COLO829 (cell line): ENCODE measurements at regions not wholly inside any gene's neighbourhood (a gene's known extent, or its start where the extent isn't known, plus 50 kb on each side); places are given as distances from the start of the nearest gene placed in this dataset.

Experiments used
- DNase-seq: peaks from one replicate; pipeline ENCODE4 v3.0.0; 2012; ENCODE audit warnings: low spot score

GRCh38 chr4:100130964-100131363 is 59.3 kb downstream of the DDIT4L start:
- no peak for DNase-seq

DNA sequence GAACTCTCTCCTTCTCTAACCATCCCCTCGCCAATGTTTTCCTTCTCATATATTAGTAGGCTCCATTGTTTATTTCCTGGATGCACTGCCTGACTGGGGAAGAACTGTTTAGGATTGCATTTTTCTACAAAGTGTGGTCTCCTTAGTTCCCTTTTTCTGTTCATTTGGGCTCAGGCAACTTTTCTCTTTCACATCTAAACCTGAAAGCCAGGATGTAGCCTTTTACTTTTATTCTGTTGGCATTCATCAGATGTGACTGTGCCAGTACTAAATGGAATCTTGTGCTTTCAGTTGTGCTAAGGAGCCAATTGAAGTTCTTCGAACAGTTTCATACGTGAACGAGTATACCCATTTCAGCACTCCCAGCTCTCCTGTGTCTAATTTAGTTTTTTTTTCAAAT is 59.8 kb downstream of the DDIT4L start:
- no peak for DNase-seq

DNA sequence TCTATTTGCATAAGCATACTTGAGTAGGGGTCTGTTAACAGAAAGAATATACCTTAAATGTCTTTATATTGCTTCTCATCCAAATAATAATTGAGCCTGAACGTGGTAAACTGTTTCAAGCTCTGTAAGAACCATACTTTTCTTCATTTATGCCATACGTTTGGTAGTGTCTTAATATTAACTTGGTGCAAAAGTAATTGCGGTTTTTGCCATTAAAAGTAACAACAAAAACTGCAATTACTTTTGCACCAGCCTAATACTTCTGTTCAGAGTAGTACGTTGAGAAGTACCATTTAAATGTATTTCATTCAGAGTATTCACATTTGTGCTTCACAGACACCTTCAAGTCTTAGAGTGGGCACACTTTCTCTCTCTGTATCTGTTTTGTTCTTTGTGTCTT is 60.5 kb downstream of the DDIT4L start:
- DNase-seq = no peak

- no peak for DNase-seq
Measured at GRCh38 chr4:100128338-100128737, 61.9 kb downstream of the DDIT4L start.

DNA sequence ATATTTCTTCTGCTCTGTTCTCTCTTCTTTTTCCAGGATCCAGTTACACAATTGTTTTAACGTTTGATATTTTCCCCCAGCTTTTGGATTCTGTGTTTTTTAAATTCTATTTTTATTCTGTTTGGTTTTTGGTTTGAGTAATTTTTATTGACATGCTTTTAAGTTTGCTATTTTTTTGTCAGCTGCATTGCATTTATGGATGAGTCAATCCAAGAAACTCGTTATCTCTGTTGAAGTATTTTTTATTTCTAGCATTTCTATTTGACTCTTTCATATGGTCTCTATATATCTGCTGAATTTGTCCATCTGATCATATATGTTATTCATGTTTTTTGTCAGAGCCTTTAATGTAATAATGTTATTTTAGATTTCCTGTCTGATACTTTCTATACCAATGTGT is 65.6 kb downstream of the DDIT4L start:
- DNase-seq = no peak

DNA sequence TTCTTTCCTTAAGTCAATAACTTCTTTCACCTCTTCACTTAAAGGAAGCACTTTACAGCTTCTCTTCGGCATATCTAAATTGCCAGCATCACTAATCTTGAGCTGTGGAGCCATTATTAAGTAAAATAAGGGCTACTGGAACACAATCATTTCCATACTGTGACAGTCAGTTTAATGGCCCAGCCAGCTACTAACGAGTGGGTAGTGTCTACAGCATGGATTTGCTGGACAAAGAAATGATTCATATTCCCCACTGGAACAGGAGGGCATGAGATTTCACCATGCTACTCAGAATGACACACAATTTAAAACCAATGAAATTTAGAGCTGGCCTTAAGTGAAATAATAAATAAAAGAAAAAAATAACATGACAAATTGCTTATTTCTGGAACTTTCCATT is 72.1 kb downstream of the DDIT4L start:
- peak; percentile 33 for DNase-seq

- no peak for DNase-seq
Measured at GRCh38 chr4:100117750-100118149, 72.5 kb downstream of the DDIT4L start.

- DNase-seq = no peak
Measured at GRCh38 chr4:100114909-100115308, 75.4 kb downstream of the DDIT4L start.

DNA sequence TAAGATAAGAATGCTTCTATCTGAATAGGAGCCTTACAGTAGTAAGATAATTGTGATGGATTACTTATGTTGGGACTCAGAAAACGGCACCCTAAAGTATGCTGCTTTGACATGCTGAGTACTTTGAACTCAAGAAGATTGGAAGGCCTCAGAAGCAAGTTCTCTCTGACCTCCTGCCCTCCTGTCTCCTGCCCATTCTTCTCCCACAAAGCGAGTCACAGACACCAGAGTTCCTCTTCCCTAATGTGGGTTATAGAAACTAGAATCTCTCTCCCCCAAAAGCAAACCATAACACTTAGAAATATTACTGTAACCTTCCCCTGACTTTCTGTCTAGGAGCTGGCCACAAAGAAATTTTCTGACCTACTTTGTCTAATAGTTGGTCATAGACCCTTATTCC is 76.5 kb downstream of the DDIT4L start:
- DNase-seq = no peak

- DNase-seq = no peak
Measured at GRCh38 chr4:100113096-100113495, 77.2 kb downstream of the DDIT4L start.

- no peak for DNase-seq
Measured at GRCh38 chr4:100109921-100110320, 80.3 kb downstream of the DDIT4L start.

DNA sequence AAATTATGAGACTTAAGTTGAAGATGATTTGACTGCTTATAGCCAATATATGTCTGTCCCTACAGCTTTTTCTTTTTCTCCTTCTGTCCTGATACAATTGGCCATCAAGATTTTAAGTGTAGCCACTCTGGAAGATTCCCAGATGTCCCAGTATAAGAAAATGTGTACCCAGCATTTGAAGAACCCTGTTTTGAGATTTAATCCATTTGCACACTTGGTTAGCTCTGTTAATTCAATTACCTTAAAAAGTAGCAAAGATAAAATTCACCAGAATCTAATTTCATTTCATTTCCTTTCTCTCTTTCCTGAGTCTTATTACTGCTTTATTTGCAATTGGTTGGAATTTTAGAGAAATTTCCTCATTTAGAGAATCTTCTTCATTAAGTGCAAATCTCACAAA is 81.4 kb downstream of the DDIT4L start:
- DNase-seq = no peak

DNA sequence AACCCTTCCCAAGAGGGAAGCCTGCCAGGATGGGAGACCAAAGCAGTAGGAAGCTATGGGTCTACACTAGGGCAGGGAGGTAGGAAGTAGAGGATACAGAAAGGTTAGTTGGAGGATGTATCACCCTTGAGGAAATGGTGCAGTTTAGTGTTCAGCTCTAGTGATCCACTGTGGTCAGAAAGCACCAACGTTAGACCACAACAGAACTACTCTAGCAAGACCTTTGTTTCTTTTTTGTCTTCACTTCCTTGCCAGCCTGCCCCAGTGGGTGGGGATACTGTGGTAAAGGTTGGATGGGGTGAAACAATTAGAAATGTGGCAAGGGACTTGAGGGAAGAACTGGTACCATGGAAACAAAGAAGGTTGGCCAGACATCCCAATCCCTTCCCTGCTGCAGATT is 83.3 kb downstream of the DDIT4L start:
- DNase-seq = no peak

GRCh38 chr4:100103671-100104070 is 86.6 kb downstream of the DDIT4L start:
- DNase-seq = no peak

DNA sequence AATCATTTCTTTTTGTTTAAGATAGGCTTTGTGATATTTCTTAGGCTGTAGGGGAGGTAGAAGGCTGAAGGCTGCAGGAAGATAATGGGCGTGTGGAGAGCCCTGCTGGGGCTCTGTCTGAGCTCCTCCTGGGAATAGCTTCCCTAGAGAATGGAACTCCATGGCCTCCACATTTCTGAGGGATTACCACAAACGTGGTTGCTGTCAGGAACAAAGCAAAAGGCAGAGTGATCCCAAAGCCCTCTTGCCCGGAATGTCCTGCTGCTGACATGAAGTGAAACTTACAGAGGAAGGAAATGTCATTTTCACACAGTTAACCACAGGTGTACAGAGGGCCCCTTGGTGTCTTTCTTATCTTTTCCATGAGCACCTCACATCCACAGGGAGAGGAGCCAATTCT is 89.3 kb downstream of the DDIT4L start:
- DNase-seq = no peak

DNA sequence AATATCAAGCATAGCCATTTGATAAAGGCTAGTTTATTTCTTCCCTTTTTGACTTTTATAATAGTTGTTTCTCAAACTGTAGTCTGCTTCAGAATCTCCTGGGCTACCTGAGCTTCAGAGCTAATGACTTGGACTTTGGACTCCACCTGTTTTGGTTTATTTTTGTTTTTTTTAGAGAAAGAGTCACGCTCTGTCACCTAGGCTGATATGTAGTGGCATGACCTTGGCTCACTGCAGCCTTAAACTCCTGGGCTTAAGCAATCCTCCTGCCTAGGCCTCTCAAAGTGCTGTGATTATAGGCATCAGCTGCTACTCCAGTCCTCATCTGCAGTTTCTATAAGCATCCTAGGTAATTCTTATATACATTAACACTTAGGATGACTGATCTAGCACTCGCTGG is 90.5 kb downstream of the DDIT4L start:
- DNase-seq = no peak

GRCh38 chr4:100098681-100099080 is 91.6 kb downstream of the DDIT4L start:
- DNase-seq = no peak

DNA sequence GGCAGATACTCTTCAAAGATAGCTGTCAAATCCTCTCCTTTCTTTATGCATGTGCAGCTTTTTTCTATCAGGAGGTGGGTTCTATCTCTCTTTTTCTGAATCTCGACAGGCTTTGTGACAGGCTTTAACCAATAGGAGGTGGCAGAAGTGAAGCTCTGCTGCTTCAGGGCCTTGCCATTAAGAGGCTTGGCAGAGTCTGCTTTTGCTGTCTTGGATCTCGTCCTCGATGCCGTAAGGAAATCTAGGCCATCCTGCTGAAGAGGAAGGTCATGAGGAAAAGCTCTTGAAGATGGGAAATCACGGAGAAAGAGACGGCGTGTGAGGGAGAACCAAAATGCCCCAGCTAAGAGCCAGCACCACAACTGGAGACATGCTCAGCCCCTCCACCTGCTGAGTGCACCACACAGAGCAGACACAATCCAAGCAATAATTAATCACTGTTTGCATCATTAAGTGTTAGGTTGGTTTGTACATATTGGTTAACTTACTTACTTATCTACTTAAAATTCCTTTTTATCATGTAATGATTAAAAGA is 92.2 kb downstream of the DDIT4L start:
- no peak for DNase-seq

DNA sequence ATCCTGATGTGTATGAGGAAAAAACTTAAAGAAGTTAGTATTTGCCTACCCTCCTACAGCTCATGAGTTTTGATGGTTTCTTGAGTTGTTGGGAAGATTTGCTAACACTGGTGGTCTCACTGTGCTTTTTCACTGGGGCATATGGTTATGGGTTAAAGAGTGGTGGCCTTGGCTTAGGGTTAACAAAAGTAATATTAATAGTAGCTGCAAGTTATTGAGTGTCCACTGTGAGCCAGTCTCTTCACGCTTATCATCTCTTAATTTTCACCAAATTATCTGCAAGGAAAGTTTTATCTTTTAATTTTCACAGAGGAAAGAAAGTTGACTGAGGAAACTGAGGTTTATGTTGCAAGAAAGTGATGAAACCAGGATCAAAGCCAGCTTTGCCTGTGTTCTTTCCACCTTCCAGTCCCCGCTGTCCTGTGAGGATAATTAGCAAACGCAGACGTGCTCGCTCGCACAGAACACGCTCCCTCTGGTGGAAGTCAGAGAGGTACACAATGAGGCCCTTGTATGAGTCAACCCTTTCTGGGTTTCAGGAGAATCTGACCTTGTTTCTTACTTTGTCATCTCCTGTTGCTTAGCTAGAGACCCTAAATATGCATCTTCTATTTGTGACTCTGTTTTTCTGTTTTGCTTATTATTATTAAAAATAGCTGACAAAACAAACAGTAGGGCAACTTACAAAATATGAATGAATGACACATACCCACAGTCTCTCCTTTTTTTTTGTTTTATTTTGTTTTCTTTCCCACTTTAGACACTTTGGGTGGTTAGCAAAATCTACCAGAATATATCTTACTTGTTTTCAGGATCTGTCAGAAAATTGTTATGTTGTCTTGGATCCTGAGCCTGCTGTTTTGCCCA is 94.3 kb downstream of the DDIT4L start:
- DNase-seq = peak; percentile 81

GRCh38 chr4:100093091-100093866 is 97.0 kb downstream of the DDIT4L start:
- peak; percentile 76 for DNase-seq

DNA sequence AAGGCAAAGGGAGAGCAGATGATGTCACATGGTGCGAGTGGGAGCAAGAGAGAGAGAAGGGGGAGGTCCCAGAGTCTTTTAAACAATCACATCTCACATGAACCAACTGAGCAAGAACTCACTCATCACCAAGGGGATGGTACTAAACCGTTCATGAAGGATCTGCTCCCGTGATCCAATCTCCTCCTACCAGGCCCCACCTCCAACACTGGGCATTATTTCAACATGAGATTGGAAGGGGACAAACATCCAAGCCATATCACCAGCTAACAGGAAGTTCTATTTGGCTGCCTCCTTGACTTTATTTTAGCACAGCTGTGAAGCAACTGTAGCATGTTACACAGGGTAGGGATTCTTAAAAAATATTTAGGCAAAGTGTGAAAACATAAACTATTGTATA is 102.5 kb downstream of the DDIT4L start:
- DNase-seq = no peak

DNA sequence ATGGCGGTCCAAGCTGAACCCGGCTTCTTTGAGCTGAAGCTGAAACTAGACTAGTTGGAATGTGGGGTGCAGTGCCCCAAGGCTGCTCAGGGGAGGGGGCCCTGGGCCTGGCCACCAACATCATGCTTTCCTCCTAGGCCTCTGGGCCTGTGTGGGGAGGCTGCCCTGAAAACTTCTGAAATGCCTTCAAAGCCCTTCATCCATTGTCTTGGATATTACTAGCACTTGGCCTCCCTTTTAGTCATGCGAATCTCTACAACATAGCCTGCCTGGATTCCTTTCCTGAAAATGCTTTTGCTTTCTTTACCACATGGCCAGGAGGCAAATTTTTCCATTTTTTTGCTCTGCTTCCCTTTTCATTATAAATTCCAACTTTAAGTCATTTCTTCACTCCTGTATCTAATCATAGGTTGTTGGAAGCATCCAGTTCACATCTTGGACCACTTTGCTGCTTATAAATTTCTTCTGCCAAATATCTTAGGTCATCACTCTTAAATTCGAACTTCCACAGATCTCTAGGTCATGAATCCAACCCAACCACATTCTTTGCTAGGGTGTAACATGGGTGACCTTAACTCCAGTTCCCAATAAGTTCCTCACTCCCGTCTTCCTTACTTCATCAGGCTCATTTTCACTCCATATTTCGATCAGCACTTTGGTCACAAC is 103.4 kb downstream of the DDIT4L start:
- DNase-seq = no peak

GRCh38 chr4:100084892-100085291 is 105.4 kb downstream of the DDIT4L start:
- DNase-seq = no peak
